ENCODE measurements at regions not wholly inside any gene's neighbourhood (a gene's known extent, or its start where the extent isn't known, plus 50 kb on each side); places are given as distances from the start of the nearest gene placed in this dataset.
"Not testable (repeated sequence)": the region's sequence is repeated elsewhere in the genome, so short reads cannot be mapped to it uniquely, and the experiment has no call there.

GRCh38 chr2:7094231-7094741 is 177.1 kb downstream of the RNF144A start:
- no peak for DNase-seq

- no peak for DNase-seq
Measured at GRCh38 chr2:7096726-7097352, 179.6 kb downstream of the RNF144A start.

GRCh38 chr2:7097353-7097895 is 180.2 kb downstream of the RNF144A start:
- DNase-seq, result peak; percentile 86

- DNase-seq, result no peak
Measured at GRCh38 chr2:7098816-7099215, 181.6 kb downstream of the RNF144A start.

- not testable (repeated sequence) for DNase-seq
Measured at GRCh38 chr2:7099687-7100086, 182.5 kb downstream of the RNF144A start.

GRCh38 chr2:7102826-7103225 is 185.6 kb downstream of the RNF144A start:
- no peak for DNase-seq

- no peak for DNase-seq
Measured at GRCh38 chr2:7108792-7109532, 191.8 kb downstream of the RNF144A start.

- DNase-seq, result no peak
Measured at GRCh38 chr2:7109533-7109885, 192.3 kb downstream of the RNF144A start.

- DNase-seq, result no peak
Measured at GRCh38 chr2:7111626-7112025, 194.4 kb downstream of the RNF144A start.

- no peak for DNase-seq
Measured at GRCh38 chr2:7115364-7115763, 198.2 kb downstream of the RNF144A start.

- no peak for DNase-seq
Measured at GRCh38 chr2:7115906-7116305, 198.7 kb downstream of the RNF144A start.

GRCh38 chr2:7116511-7116910 is 199.3 kb downstream of the RNF144A start:
- DNase-seq, result no peak

GRCh38 chr2:7117076-7117475 is 199.9 kb downstream of the RNF144A start:
- no peak for DNase-seq

- DNase-seq, result no peak
Measured at GRCh38 chr2:7118606-7119131, 201.5 kb downstream of the RNF144A start.

- peak; percentile 66 for DNase-seq
Measured at GRCh38 chr2:7119132-7119835, 202.1 kb downstream of the RNF144A start.

- no peak for DNase-seq
Measured at GRCh38 chr2:7121851-7122250, 204.6 kb downstream of the RNF144A start.

- DNase-seq, result no peak
Measured at GRCh38 chr2:7127156-7127555, 209.9 kb downstream of the RNF144A start.

GRCh38 chr2:7127687-7128086 is 210.5 kb downstream of the RNF144A start:
- DNase-seq, result no peak

GRCh38 chr2:7131261-7131660 is 214.0 kb downstream of the RNF144A start:
- no peak for DNase-seq

- DNase-seq, result no peak
Measured at GRCh38 chr2:7132753-7133152, 215.5 kb downstream of the RNF144A start.

GRCh38 chr2:7133521-7133920 is 216.3 kb downstream of the RNF144A start:
- no peak for DNase-seq

GRCh38 chr2:7140306-7140705 is 223.1 kb downstream of the RNF144A start:
- no peak for DNase-seq

- no peak for DNase-seq
Measured at GRCh38 chr2:7145707-7146106, 228.5 kb downstream of the RNF144A start.
